ENCODE measurements at regions not wholly inside any gene's neighbourhood (a gene's known extent, or its start where the extent isn't known, plus 50 kb on each side); places are given as distances from the start of the nearest gene placed in this dataset.

DNA sequence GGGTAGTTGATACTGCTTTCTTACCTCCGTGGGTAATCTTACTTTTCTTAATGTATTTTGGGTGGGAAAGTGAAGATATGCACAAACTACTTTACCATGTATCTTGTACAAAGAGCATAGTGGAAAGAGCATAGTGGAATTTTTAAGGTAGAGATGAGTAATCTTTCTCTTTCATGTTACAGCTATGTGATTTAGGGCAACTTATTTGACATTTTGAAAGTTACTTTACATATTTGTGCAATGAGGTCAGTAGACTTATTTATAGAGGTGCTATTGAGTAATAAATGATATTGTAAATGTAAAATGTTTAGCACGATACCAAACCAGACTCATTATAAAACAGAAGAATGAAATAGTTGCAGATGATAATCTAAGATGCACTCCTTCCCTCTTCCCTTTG lies 351.2 kb downstream of the TRAM1L1 start:
- no peak overlapping the region for H3K4me3 ChIP-seq (ENCODE audit: low read depth, low read length)
- TF ChIP-seq, protein P1, sequence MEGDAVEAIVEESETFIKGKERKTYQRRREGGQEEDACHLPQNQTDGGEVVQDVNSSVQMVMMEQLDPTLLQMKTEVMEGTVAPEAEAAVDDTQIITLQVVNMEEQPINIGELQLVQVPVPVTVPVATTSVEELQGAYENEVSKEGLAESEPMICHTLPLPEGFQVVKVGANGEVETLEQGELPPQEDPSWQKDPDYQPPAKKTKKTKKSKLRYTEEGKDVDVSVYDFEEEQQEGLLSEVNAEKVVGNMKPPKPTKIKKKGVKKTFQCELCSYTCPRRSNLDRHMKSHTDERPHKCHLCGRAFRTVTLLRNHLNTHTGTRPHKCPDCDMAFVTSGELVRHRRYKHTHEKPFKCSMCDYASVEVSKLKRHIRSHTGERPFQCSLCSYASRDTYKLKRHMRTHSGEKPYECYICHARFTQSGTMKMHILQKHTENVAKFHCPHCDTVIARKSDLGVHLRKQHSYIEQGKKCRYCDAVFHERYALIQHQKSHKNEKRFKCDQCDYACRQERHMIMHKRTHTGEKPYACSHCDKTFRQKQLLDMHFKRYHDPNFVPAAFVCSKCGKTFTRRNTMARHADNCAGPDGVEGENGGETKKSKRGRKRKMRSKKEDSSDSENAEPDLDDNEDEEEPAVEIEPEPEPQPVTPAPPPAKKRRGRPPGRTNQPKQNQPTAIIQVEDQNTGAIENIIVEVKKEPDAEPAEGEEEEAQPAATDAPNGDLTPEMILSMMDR (conservative IDR thresholded peaks at IDR 0.05; ENCODE audit: low read depth, low read length), result no peak
- DNase-seq (ENCODE audit: low read depth), result no peak

DNA sequence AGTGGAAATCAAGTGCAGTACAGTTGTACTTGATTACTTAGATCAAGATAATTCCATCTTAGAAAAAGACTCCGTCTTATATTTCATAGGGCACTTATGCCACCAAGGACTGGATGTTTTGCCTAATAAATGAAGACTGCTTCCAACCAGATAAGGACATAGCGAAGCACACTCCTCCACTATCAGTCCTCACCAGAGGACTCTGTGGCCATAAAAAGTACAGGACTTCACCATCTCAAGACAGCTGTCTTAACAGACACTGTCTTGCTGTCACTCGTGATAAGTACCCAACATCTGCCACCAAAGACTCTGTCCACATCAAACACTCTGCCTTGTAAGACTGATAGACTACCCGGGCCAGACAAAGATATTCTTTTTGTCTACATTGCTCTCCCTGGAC lies 352.0 kb downstream of the TRAM1L1 start:
- DNase-seq (ENCODE audit: low read depth), result no peak
- no peak overlapping the region for H3K4me3 ChIP-seq (ENCODE audit: low read depth, low read length)
- TF ChIP-seq, protein P1 (conservative IDR thresholded peaks at IDR 0.05; ENCODE audit: low read depth, low read length), result no peak

DNA sequence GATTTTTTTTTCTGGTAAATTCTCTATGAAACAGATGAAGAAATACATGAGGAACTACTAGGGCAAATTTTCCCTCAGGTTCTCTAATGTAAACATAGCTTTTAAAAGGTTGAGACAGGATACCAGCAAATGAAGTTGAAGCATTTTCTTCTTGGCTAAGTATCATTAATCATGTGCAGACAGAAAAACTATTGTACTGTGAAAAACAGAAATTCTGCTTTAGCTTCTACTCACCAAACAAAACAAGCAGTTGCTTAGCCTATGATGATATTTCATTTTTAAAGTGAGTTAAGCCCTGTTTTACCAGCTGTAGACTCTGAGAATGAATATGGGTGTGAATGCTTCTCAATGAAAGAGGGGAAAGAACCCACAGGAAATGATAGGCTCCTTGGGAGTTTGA lies 358.9 kb downstream of the TRAM1L1 start:
- no peak overlapping the region for H3K4me3 ChIP-seq (ENCODE audit: low read depth, low read length)
- DNase-seq (ENCODE audit: low read depth), result no peak
- TF ChIP-seq, protein P1 (conservative IDR thresholded peaks at IDR 0.05; ENCODE audit: low read depth, low read length), result no peak

DNA sequence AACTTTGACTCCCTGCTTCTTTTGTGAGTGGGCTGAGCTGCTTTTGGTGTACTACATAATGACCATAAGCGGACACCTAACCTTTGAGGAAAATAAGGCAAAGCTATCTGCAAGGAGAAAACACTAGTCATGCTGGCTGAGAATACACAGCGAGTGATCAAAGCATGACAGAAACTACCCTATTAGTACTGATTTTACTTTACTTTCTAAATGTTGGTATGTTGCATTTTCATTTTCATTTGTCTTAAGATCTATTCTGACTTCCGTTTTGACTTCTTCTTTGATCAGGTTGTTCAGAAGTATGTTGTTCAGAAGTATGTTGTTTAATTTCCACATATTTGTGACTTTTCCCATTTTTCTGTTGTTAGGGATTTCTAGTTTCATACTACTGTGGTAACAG lies 361.1 kb downstream of the TRAM1L1 start:
- TF ChIP-seq, protein P1 (conservative IDR thresholded peaks at IDR 0.05; ENCODE audit: low read depth, low read length), result no peak
- H3K4me3 ChIP-seq (ENCODE audit: low read depth, low read length), result no peak overlapping the region
- no peak for DNase-seq (ENCODE audit: low read depth)

DNA sequence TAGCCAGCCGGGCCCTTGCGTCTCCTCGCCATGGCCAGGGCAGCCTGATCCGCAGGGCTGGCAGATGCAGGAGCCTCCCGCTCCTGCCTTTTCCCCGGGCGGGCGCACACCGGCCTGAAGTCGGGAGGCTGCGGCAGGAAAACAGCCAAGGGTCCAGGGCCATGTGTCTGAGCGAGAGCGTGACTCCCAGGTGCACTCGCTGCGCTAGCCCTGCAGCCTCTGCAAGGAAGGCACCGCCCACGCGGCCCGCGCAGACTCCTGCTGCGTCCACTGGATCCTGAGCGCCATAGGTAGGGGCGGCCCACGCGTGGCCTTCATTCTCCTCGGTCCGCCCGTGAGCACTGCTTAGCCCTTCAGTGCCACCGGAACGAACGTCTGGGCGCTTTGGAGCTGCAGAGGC lies 379.9 kb downstream of the TRAM1L1 start:
- TF ChIP-seq, protein P1 (conservative IDR thresholded peaks at IDR 0.05; ENCODE audit: low read depth, low read length), result no peak
- DNase-seq (ENCODE audit: low read depth), result no peak
- H3K4me3 ChIP-seq (ENCODE audit: low read depth, low read length), result no peak overlapping the region

DNA sequence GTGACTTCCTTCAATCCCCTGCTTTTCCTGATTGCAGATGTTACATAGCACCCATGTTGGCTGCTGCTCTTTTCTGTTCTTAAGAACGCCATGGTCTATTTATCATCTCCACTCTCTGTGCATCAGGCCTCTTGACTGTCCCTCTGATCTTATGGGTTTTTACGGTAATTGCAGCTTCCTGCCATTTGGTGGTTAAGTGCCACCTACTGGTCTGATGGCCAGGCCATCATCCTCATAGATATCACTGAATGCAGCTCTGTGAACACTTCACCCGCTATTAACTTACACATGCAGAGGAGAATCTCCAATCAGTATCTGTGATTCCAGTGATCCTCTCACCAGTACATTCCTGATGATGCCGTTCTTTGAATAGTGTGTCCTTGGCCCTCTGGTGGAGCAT lies 382.4 kb downstream of the TRAM1L1 start:
- peak; percentile 1 for DNase-seq (ENCODE audit: low read depth)
- TF ChIP-seq, protein P1 (conservative IDR thresholded peaks at IDR 0.05; ENCODE audit: low read depth, low read length), result no peak

DNA sequence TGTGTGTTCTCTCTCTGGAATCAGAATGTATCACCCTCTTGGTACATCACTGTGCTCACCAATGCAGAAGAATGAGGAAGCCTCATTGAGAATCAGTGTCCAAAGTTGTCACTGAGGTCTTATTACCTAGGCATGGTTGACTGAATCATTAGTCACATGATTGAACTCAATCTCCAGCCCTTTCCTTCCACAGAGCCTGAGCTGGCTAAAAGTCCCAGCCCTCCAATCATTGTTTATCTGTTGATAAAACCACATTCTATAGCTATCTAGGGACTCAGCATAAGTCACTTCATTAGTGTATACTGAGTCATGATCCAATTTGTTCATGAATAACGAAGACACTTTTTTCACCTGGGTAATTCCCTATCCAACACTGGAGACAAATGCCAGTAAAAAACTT lies 396.8 kb downstream of the TRAM1L1 start:
- H3K4me3 ChIP-seq (ENCODE audit: low read depth, low read length), result no peak overlapping the region
- no peak for DNase-seq (ENCODE audit: low read depth)
- TF ChIP-seq, protein P1 (conservative IDR thresholded peaks at IDR 0.05; ENCODE audit: low read depth, low read length), result no peak

More for the DNA sequence above, 382.4 kb downstream of the TRAM1L1 start:
- H3K4me3 ChIP-seq (ENCODE audit: low read depth, low read length), result no peak overlapping the region
